Neural progenitor cell (in vitro differentiated cells): ENCODE measurements at regions not wholly inside any gene's neighbourhood (a gene's known extent, or its start where the extent isn't known, plus 50 kb on each side); places are given as distances from the start of the nearest gene placed in this dataset.

Experiments used
- DNase-seq: peaks from one replicate; pipeline ENCODE4 v3.0.0-alpha.2; 2016; ENCODE audit warnings: low spot score
- H2AFZ ChIP-seq: fragments of 200-600 bp; sonication (generic); replicated peaks from 2 replicates; pipeline ENCODE4 v1.6.1; 2016; ENCODE audit warnings: antibody characterized with exemption
- H3F3A ChIP-seq: fragments of 200-600 bp; sonication (generic); 2 replicates; pipeline ENCODE4 v1.6.1; 2016; ENCODE audit warnings: antibody characterized with exemption, low read depth
- H3K27ac ChIP-seq: fragments of 200-600 bp; sonication (generic); 2 replicates; pipeline ENCODE4 v1.5.1; 2016; ENCODE audit warnings: mild to moderate bottlenecking
- H3K27me3 ChIP-seq: fragments of 200-600 bp; sonication (generic); 2 replicates; pipeline ENCODE4 v1.6.1; 2016; ENCODE audit warnings: mild to moderate bottlenecking, moderate library complexity
- H3K36me3 ChIP-seq: fragments of 200-600 bp; sonication (generic); 2 replicates; pipeline ENCODE4 v1.5.1; 2016
- H3K4me1 ChIP-seq: fragments of 200-600 bp; sonication (generic); 2 replicates; pipeline ENCODE4 v1.6.1; 2016; ENCODE audit warnings: mixed run types
- H3K4me2 ChIP-seq: fragments of 200-600 bp; sonication (generic); 2 replicates; pipeline ENCODE4 v1.6.1; 2016
- H3K4me3 ChIP-seq: fragments of 200-600 bp; sonication (generic); 2 replicates; pipeline ENCODE4 v1.5.1; 2016
- H3K79me2 ChIP-seq: fragments of 200-600 bp; sonication (generic); 2 replicates; pipeline ENCODE4 v1.6.1; 2016; ENCODE audit warnings: low read depth
- H3K9ac ChIP-seq: fragments of 200-600 bp; sonication (generic); 2 replicates; pipeline ENCODE4 v1.6.1; 2016
- H3K9me3 ChIP-seq: fragments of 200-600 bp; sonication (generic); 2 replicates; pipeline ENCODE4 v1.5.1; 2016; ENCODE audit warnings: low read depth
- H4K20me1 ChIP-seq: fragments of 200-600 bp; sonication (generic); 2 replicates; pipeline ENCODE4 v1.6.1; 2016; ENCODE audit warnings: low read depth
- H3K27ac Mint-ChIP-seq: 3 replicates; pipeline ENCODE4 v1.8.0; 2021; ENCODE audit warnings: mixed read lengths
- H3K27me3 Mint-ChIP-seq: 2 replicates; pipeline ENCODE4 v1.8.0; 2022; ENCODE audit warnings: low read depth, mild to moderate bottlenecking, inconsistent platforms, moderate library complexity, mixed read lengths; ENCODE audit not compliant: insufficient read depth
- H3K36me3 Mint-ChIP-seq: 3 replicates; pipeline ENCODE4 v1.8.0; 2021; ENCODE audit warnings: mixed read lengths
- H3K4me1 Mint-ChIP-seq: 3 replicates; pipeline ENCODE4 v1.8.0; 2021; ENCODE audit warnings: mixed read lengths
- H3K4me3 Mint-ChIP-seq: 3 replicates; pipeline ENCODE4 v1.8.0; 2021; ENCODE audit warnings: mild to moderate bottlenecking, moderate library complexity, mixed read lengths
- H3K9me3 Mint-ChIP-seq: 3 replicates; pipeline ENCODE4 v1.8.0; 2020; ENCODE audit warnings: mixed read lengths
- EZH2 ChIP-seq: fragments of 200-600 bp; sonication (generic); IDR thresholded peaks from 2 replicates; pipeline ENCODE4 v1.6.1; 2017; ENCODE audit warnings: antibody characterized with exemption, mild to moderate bottlenecking, moderate library complexity
- EZH2phosphoT487 ChIP-seq: fragments of 200-600 bp; sonication (generic); IDR thresholded peaks from 2 replicates; pipeline ENCODE4 v1.6.1; 2017; ENCODE audit warnings: antibody characterized with exemption
- TF ChIP-seq, protein P1 (sequence below): fragments of 200-600 bp; sonication (generic); IDR thresholded peaks from 2 replicates; pipeline ENCODE4 v1.5.1; 2017; ENCODE audit warnings: antibody characterized with exemption, mild to moderate bottlenecking

- no peaks in the 10 kb centered on the region for H3K79me2 ChIP-seq
- Mint-ChIP-seq H3K27me3 (peaks cover 5% of the 10 kb centered on the region), H3K4me3 (no peak overlapping the region), H3K4me1 (peaks cover 17% of the 10 kb centered on the region), H3K27ac (peak overlapping the region; percentile 8), H3K9me3 (peaks cover 2% of the 10 kb centered on the region), H3K36me3 (no peaks in the 10 kb centered on the region)
- no peak overlapping the region for H3K9ac ChIP-seq
- H3F3A ChIP-seq = no peaks in the 10 kb centered on the region
- H3K4me2 ChIP-seq = no peak overlapping the region
- no peak overlapping the region for H2AFZ ChIP-seq
- TF ChIP-seq EZH2 = no peak
- TF ChIP-seq, protein P1, sequence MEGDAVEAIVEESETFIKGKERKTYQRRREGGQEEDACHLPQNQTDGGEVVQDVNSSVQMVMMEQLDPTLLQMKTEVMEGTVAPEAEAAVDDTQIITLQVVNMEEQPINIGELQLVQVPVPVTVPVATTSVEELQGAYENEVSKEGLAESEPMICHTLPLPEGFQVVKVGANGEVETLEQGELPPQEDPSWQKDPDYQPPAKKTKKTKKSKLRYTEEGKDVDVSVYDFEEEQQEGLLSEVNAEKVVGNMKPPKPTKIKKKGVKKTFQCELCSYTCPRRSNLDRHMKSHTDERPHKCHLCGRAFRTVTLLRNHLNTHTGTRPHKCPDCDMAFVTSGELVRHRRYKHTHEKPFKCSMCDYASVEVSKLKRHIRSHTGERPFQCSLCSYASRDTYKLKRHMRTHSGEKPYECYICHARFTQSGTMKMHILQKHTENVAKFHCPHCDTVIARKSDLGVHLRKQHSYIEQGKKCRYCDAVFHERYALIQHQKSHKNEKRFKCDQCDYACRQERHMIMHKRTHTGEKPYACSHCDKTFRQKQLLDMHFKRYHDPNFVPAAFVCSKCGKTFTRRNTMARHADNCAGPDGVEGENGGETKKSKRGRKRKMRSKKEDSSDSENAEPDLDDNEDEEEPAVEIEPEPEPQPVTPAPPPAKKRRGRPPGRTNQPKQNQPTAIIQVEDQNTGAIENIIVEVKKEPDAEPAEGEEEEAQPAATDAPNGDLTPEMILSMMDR = no peak
- TF ChIP-seq EZH2phosphoT487 = no peak
- H3K27ac ChIP-seq = no peak overlapping the region
- no peak for DNase-seq
- no peaks in the 10 kb centered on the region for H4K20me1 ChIP-seq
- no peak overlapping the region for H3K4me3 ChIP-seq
- H3K9me3 ChIP-seq = no peaks in the 10 kb centered on the region
- no peaks in the 10 kb centered on the region for H3K4me1 ChIP-seq
- H3K36me3 ChIP-seq = no peaks in the 10 kb centered on the region
- no peaks in the 10 kb centered on the region for H3K27me3 ChIP-seq
Measured at GRCh38 chr11:62055970-62056369, 67.8 kb upstream of the INCENP start.

- no peak overlapping the region for H3K9ac ChIP-seq
- no peak overlapping the region for H3K4me2 ChIP-seq
- H3K79me2 ChIP-seq = no peaks in the 10 kb centered on the region
- H3K4me1 ChIP-seq = no peaks in the 10 kb centered on the region
- no peaks in the 10 kb centered on the region for H3K36me3 ChIP-seq
- peaks cover 2% of the 10 kb centered on the region for H3K9me3 Mint-ChIP-seq
- no peaks in the 10 kb centered on the region for H3K27me3 ChIP-seq
- no peak overlapping the region for H2AFZ ChIP-seq
- H4K20me1 ChIP-seq = no peaks in the 10 kb centered on the region
- peaks cover 5% of the 10 kb centered on the region for H3K27me3 Mint-ChIP-seq
- H3F3A ChIP-seq = no peaks in the 10 kb centered on the region
- H3K27ac ChIP-seq = no peak overlapping the region
- H3K4me1 Mint-ChIP-seq = peaks cover 17% of the 10 kb centered on the region
- no peaks in the 10 kb centered on the region for H3K36me3 Mint-ChIP-seq
- no peak overlapping the region for H3K27ac Mint-ChIP-seq
- H3K9me3 ChIP-seq = no peaks in the 10 kb centered on the region
- DNase-seq = no peak
- no peak overlapping the region for H3K4me3 Mint-ChIP-seq
- H3K4me3 ChIP-seq = no peak overlapping the region
- TF ChIP-seq, protein P1 = peak; percentile 31
- no peak for TF ChIP-seq EZH2phosphoT487
Measured at GRCh38 chr11:62054484-62055121, 69.2 kb upstream of the INCENP start.

GRCh38 chr11:62054081-62054480, 69.7 kb upstream of the INCENP start:
- H3K36me3 Mint-ChIP-seq = no peaks in the 10 kb centered on the region
- H3K36me3 ChIP-seq = no peaks in the 10 kb centered on the region
- H3F3A ChIP-seq = no peaks in the 10 kb centered on the region
- no peak overlapping the region for H3K27ac Mint-ChIP-seq
- no peaks in the 10 kb centered on the region for H3K4me1 ChIP-seq
- no peaks in the 10 kb centered on the region for H3K9me3 ChIP-seq
- no peak overlapping the region for H3K9ac ChIP-seq
- H3K4me2 ChIP-seq = no peak overlapping the region
- H2AFZ ChIP-seq = no peak overlapping the region
- no peaks in the 10 kb centered on the region for H3K79me2 ChIP-seq
- H3K27ac ChIP-seq = no peak overlapping the region
- peaks cover 17% of the 10 kb centered on the region for H3K4me1 Mint-ChIP-seq
- H3K27me3 Mint-ChIP-seq = peaks cover 5% of the 10 kb centered on the region
- H3K4me3 ChIP-seq = no peak overlapping the region
- no peaks in the 10 kb centered on the region for H3K27me3 ChIP-seq
- DNase-seq = no peak
- H4K20me1 ChIP-seq = no peaks in the 10 kb centered on the region
- no peak overlapping the region for H3K4me3 Mint-ChIP-seq
- H3K9me3 Mint-ChIP-seq = peaks cover 2% of the 10 kb centered on the region
- TF ChIP-seq EZH2 = no peak
- no peak for TF ChIP-seq EZH2phosphoT487
- TF ChIP-seq, protein P1 = no peak
